ENCODE measurements at regions not wholly inside any gene's neighbourhood (a gene's known extent, or its start where the extent isn't known, plus 50 kb on each side); places are given as distances from the start of the nearest gene placed in this dataset.

GRCh38 chr3:157759311-157759710, 256.1 kb upstream of the VEPH1 start:
- H3K4me3 ChIP-seq (IDR thresholded peaks at IDR 0.05; ENCODE audit: insufficient read depth, low read depth, low read length), result no peak overlapping the region
- no peaks in the 10 kb centered on the region for H3K79me2 ChIP-seq (ENCODE audit: insufficient read depth, low read depth)
- H3K4me1 ChIP-seq (ENCODE audit: low read depth, poor library complexity, severe bottlenecking), result no peaks in the 10 kb centered on the region
- no peak overlapping the region for H3K4me2 ChIP-seq
- no peak overlapping the region for H3K27ac ChIP-seq
- TF ChIP-seq, protein P1, sequence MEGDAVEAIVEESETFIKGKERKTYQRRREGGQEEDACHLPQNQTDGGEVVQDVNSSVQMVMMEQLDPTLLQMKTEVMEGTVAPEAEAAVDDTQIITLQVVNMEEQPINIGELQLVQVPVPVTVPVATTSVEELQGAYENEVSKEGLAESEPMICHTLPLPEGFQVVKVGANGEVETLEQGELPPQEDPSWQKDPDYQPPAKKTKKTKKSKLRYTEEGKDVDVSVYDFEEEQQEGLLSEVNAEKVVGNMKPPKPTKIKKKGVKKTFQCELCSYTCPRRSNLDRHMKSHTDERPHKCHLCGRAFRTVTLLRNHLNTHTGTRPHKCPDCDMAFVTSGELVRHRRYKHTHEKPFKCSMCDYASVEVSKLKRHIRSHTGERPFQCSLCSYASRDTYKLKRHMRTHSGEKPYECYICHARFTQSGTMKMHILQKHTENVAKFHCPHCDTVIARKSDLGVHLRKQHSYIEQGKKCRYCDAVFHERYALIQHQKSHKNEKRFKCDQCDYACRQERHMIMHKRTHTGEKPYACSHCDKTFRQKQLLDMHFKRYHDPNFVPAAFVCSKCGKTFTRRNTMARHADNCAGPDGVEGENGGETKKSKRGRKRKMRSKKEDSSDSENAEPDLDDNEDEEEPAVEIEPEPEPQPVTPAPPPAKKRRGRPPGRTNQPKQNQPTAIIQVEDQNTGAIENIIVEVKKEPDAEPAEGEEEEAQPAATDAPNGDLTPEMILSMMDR (conservative IDR thresholded peaks at IDR 0.05; ENCODE audit: low read depth, low read length), result no peak
- no peak overlapping the region for H2AFZ ChIP-seq (ENCODE audit: low read depth)
- H4K20me1 ChIP-seq (ENCODE audit: insufficient read depth), result no peaks in the 10 kb centered on the region
- no peaks in the 10 kb centered on the region; the same call in 1 of the 2 replicates for H3K36me3 ChIP-seq (ENCODE audit: insufficient read depth)
- no peaks in the 10 kb centered on the region for H3K27me3 ChIP-seq (ENCODE audit: insufficient read depth, low read depth)
- H3K9ac ChIP-seq, result no peak overlapping the region

- no peak overlapping the region for H3K4me2 ChIP-seq
- no peaks in the 10 kb centered on the region for H3K79me2 ChIP-seq (ENCODE audit: insufficient read depth, low read depth)
- no peak overlapping the region for H2AFZ ChIP-seq (ENCODE audit: low read depth)
- TF ChIP-seq, protein P1 (conservative IDR thresholded peaks at IDR 0.05; ENCODE audit: low read depth, low read length), result no peak
- no peak overlapping the region for H3K27ac ChIP-seq
- H3K36me3 ChIP-seq (ENCODE audit: insufficient read depth), result no peaks in the 10 kb centered on the region
- H3K9ac ChIP-seq, result no peak overlapping the region
- no peaks in the 10 kb centered on the region for H4K20me1 ChIP-seq (ENCODE audit: insufficient read depth)
- no peak overlapping the region for H3K4me3 ChIP-seq (IDR thresholded peaks at IDR 0.05; ENCODE audit: insufficient read depth, low read depth, low read length)
- no peaks in the 10 kb centered on the region for H3K27me3 ChIP-seq (ENCODE audit: insufficient read depth, low read depth)
- H3K4me1 ChIP-seq (ENCODE audit: low read depth, poor library complexity, severe bottlenecking), result no peaks in the 10 kb centered on the region
These were observed 252.0 kb upstream of the VEPH1 start for GRCh38 chr3:157755233-157755632.

DNA sequence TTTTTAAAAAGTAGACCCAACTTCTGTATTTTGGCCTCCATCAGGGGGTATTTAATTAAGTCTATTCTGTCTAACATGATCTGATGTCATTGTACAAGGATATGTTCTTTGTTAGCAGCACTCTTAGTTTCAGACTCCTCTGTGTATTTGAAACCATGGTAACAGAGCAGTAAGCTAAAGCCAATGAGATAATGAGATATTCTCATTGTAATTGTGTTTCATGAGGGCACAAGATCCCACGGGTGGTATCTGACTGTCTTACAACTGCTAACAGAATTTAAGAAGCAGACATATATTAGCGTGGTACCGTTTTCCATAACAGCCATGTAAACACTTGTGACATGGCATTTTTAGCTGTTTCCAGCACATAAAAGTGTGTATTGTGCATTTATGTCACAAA, 251.2 kb upstream of the VEPH1 start:
- Histone ChIP-seq H2AFZ (ENCODE audit: low read depth) (no peak overlapping the region), H3K4me2 (no peak overlapping the region), H3K36me3 (ENCODE audit: insufficient read depth) (no peaks in the 10 kb centered on the region), H3K4me3 (IDR thresholded peaks at IDR 0.05; ENCODE audit: insufficient read depth, low read depth, low read length) (no peak overlapping the region), H3K27ac (no peak overlapping the region), H3K79me2 (ENCODE audit: insufficient read depth, low read depth) (no peaks in the 10 kb centered on the region), H3K9ac (no peak overlapping the region), H3K4me1 (ENCODE audit: low read depth, poor library complexity, severe bottlenecking) (no peaks in the 10 kb centered on the region), H4K20me1 (ENCODE audit: insufficient read depth) (no peaks in the 10 kb centered on the region), H3K27me3 (ENCODE audit: insufficient read depth, low read depth) (no peaks in the 10 kb centered on the region)
- TF ChIP-seq, protein P1 (conservative IDR thresholded peaks at IDR 0.05; ENCODE audit: low read depth, low read length), result no peak

DNA sequence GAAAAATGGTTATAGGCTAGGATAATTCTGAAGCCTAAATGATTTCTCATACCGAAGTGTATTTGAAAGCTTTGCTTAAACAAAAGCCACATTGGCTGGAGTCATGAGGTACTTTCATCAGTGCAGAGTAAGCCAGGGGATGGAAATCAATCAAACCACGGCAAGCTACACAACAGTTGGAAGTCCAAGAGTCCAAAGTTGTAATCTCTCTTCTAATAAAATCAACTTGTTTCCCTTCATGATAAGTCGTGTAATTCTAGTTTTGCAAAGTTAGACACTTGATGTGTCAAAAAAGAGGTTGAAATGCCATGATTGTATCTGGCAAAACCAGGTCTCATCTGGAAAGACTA, 250.5 kb upstream of the VEPH1 start:
- no peaks in the 10 kb centered on the region for H4K20me1 ChIP-seq (ENCODE audit: insufficient read depth)
- no peak overlapping the region for H3K4me3 ChIP-seq (IDR thresholded peaks at IDR 0.05; ENCODE audit: insufficient read depth, low read depth, low read length)
- no peaks in the 10 kb centered on the region for H3K27me3 ChIP-seq (ENCODE audit: insufficient read depth, low read depth)
- H2AFZ ChIP-seq (ENCODE audit: low read depth), result no peak overlapping the region
- TF ChIP-seq, protein P1 (conservative IDR thresholded peaks at IDR 0.05; ENCODE audit: low read depth, low read length), result no peak
- no peak overlapping the region for H3K4me2 ChIP-seq
- no peak overlapping the region for H3K27ac ChIP-seq
- no peak overlapping the region for H3K9ac ChIP-seq
- no peaks in the 10 kb centered on the region for H3K4me1 ChIP-seq (ENCODE audit: low read depth, poor library complexity, severe bottlenecking)
- H3K36me3 ChIP-seq (ENCODE audit: insufficient read depth), result no peaks in the 10 kb centered on the region
- no peaks in the 10 kb centered on the region for H3K79me2 ChIP-seq (ENCODE audit: insufficient read depth, low read depth)

Data from KMS-11 (cell line).